Neural cell (in vitro differentiated cells): ENCODE measurements at regions not wholly inside any gene's neighbourhood (a gene's known extent, or its start where the extent isn't known, plus 50 kb on each side); places are given as distances from the start of the nearest gene placed in this dataset.

ENCODE experiments used
- H2AFZ ChIP-seq: fragments of 200-600, 300-800 bp; sonication (generic), shearing (Covaris generic); 2 replicates; pipeline ENCODE4 v1.6.0; 2014; ENCODE audit warnings: low read depth, mild to moderate bottlenecking, antibody characterized with exemption, low read length, moderate library complexity
- H3F3A ChIP-seq: fragments of 200-600 bp; shearing (Covaris generic); 2 replicates; pipeline ENCODE4 v1.6.1; 2016; ENCODE audit warnings: mild to moderate bottlenecking, moderate library complexity, mixed read lengths, antibody characterized with exemption, low read length; ENCODE audit not compliant: insufficient read depth, poor library complexity, severe bottlenecking
- H3K27ac ChIP-seq: fragments of 200-600, 300-800 bp; sonication (generic), shearing (Covaris generic); 2 replicates; pipeline ENCODE4 v1.5.1; 2014; ENCODE audit warnings: mild to moderate bottlenecking, low read length, moderate library complexity
- H3K27me3 ChIP-seq: fragments of 300-800, 200-600 bp; sonication (generic), shearing (Covaris generic); 2 replicates; pipeline ENCODE4 v1.6.0; 2014; ENCODE audit warnings: mild to moderate bottlenecking, low read depth, low read length, moderate library complexity; ENCODE audit not compliant: insufficient read depth
- H3K36me3 ChIP-seq: fragments of 300-800, 200-600 bp; sonication (generic), shearing (Covaris generic); 2 replicates; pipeline ENCODE4 v1.5.1; 2014; ENCODE audit warnings: mild to moderate bottlenecking, antibody characterized with exemption, low read length, moderate library complexity; ENCODE audit not compliant: insufficient read depth
- H3K4me2 ChIP-seq: fragments of 300-800, 200-600 bp; sonication (generic), shearing (Covaris generic); 2 replicates; pipeline ENCODE4 v1.6.0; 2014; ENCODE audit warnings: mild to moderate bottlenecking, low read length
- H3K4me3 ChIP-seq: fragments of 300-800, 200-600 bp; sonication (generic), shearing (Covaris generic); 2 replicates; pipeline ENCODE4 v1.5.1; 2014; ENCODE audit warnings: mild to moderate bottlenecking, low read length, moderate library complexity
- H3K79me2 ChIP-seq: fragments of 200-600 bp; shearing (Covaris generic); replicated peaks from 2 replicates; pipeline ENCODE4 v1.6.0; 2014; ENCODE audit warnings: mild to moderate bottlenecking, low read length, moderate library complexity; ENCODE audit not compliant: insufficient read depth
- H3K9ac ChIP-seq: fragments of 300-800, 200-600 bp; sonication (generic), shearing (Covaris generic); 2 replicates; pipeline ENCODE4 v1.6.1; 2016; ENCODE audit warnings: mild to moderate bottlenecking, low read length, mixed read lengths
- H3K9me2 ChIP-seq: fragments of 200-600 bp; shearing (Covaris generic); 2 replicates; pipeline ENCODE4 v1.6.1; 2016; ENCODE audit warnings: mild to moderate bottlenecking, low read length, mixed read lengths; ENCODE audit not compliant: insufficient read depth
- H3K9me3 ChIP-seq: fragments of 200-600, 300-800 bp; sonication (generic), shearing (Covaris generic); 2 replicates; pipeline ENCODE4 v1.6.1; 2016; ENCODE audit warnings: mild to moderate bottlenecking, mixed run types, low read length, moderate library complexity, mixed read lengths
- H4K20me1 ChIP-seq: fragments of 200-600 bp; shearing (Covaris generic); 2 replicates; pipeline ENCODE4 v1.6.1; 2016; ENCODE audit warnings: mild to moderate bottlenecking, mixed run types; ENCODE audit not compliant: insufficient read depth
- CTCF ChIP-seq: fragments of 450-650 bp; IDR thresholded peaks from 2 replicates; pipeline ENCODE4 v1.5.1; 2014; ENCODE audit warnings: antibody characterized with exemption, mild to moderate bottlenecking, moderate library complexity; ENCODE audit not compliant: poor library complexity, severe bottlenecking
- EP300 ChIP-seq: fragments of 450-650 bp; conservative IDR thresholded peaks from 2 replicates; pipeline ENCODE4 v1.6.1; 2014; ENCODE audit warnings: antibody characterized with exemption, mild to moderate bottlenecking, moderate library complexity; ENCODE audit not compliant: poor library complexity, severe bottlenecking
- EZH2 ChIP-seq: fragments of 200-600, 300-800 bp; shearing (Covaris generic), sonication (generic); IDR thresholded peaks from 2 replicates; pipeline ENCODE4 v1.6.1; 2014; ENCODE audit warnings: antibody characterized with exemption, low read length, borderline replicate concordance, mild to moderate bottlenecking; ENCODE audit not compliant: insufficient read depth, poor library complexity, severe bottlenecking
- MXI1 ChIP-seq: fragments of 450-650 bp; conservative IDR thresholded peaks from 2 replicates; pipeline ENCODE4 v1.6.1; 2014; ENCODE audit warnings: antibody characterized with exemption, mild to moderate bottlenecking; ENCODE audit not compliant: poor library complexity, severe bottlenecking
- POLR2AphosphoS5 ChIP-seq: IDR thresholded peaks from 2 replicates; pipeline ENCODE4 v1.6.1; 2012
- RAD21 ChIP-seq: fragments of 450-650 bp; conservative IDR thresholded peaks from 2 replicates; pipeline ENCODE4 v1.6.1; 2014; ENCODE audit warnings: antibody characterized with exemption, mild to moderate bottlenecking, moderate library complexity
- SMC3 ChIP-seq: fragments of 450-650 bp; conservative IDR thresholded peaks from 2 replicates; pipeline ENCODE4 v1.6.1; 2014; ENCODE audit warnings: antibody characterized with exemption, mild to moderate bottlenecking, moderate library complexity; ENCODE audit not compliant: poor library complexity
- TAF1 ChIP-seq: IDR thresholded peaks from 2 replicates; pipeline ENCODE4 v1.6.1; 2012; ENCODE audit warnings: low read depth
- TF ChIP-seq, protein P1 (sequence below): IDR thresholded peaks from 2 replicates; pipeline ENCODE4 v1.6.1; 2012; ENCODE audit warnings: borderline replicate concordance

GRCh38 chr2:3965953-3966352 is 262.6 kb downstream of the DCDC2C start:
- no peak overlapping the region for H3K27ac ChIP-seq
- no peaks in the 10 kb centered on the region for H3K79me2 ChIP-seq
- no peak overlapping the region for H3K4me3 ChIP-seq
- no peaks in the 10 kb centered on the region for H3K27me3 ChIP-seq
- H3K9me3 ChIP-seq: no peaks in the 10 kb centered on the region
- no peak overlapping the region for H3K4me2 ChIP-seq
- H3K9ac ChIP-seq: no peak overlapping the region
- H4K20me1 ChIP-seq: no peaks in the 10 kb centered on the region
- TF ChIP-seq SMC3 (no peak), EZH2 (no peak)
- H3K9me2 ChIP-seq: no peaks in the 10 kb centered on the region
- H2AFZ ChIP-seq: no peak overlapping the region
- no peaks in the 10 kb centered on the region for H3K36me3 ChIP-seq
- H3F3A ChIP-seq: no peaks in the 10 kb centered on the region

DNA sequence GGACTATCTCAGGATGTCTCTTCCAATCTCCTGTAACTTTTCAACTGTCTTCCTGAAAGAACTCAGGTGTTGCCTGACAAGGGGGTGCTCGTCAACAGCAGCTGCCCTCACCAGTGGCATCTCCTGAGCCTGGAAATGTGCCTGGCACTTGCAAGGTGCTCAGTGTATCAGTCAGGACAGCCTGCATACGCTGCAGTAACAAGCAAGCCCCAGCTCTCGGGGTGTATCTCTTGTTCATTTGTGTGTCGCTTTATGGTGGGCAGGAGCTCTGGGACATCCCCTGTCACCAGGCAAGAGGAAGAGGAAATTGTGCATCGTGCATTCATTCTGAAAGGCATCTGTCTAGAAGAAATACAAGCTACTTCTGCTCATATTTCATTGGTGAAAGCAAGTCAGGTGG is 263.1 kb downstream of the DCDC2C start:
- Histone ChIP-seq H3K9me3 (no peaks in the 10 kb centered on the region), H4K20me1 (no peaks in the 10 kb centered on the region), H3K9me2 (no peaks in the 10 kb centered on the region), H2AFZ (no peak overlapping the region), H3K4me3 (no peak overlapping the region), H3K9ac (no peak overlapping the region), H3K79me2 (no peaks in the 10 kb centered on the region), H3F3A (no peaks in the 10 kb centered on the region), H3K4me2 (no peak overlapping the region), H3K27me3 (no peaks in the 10 kb centered on the region), H3K36me3 (no peaks in the 10 kb centered on the region), H3K27ac (no peak overlapping the region)
- TF ChIP-seq POLR2AphosphoS5: no peak
- TF ChIP-seq CTCF: no peak
- TF ChIP-seq, protein P1, sequence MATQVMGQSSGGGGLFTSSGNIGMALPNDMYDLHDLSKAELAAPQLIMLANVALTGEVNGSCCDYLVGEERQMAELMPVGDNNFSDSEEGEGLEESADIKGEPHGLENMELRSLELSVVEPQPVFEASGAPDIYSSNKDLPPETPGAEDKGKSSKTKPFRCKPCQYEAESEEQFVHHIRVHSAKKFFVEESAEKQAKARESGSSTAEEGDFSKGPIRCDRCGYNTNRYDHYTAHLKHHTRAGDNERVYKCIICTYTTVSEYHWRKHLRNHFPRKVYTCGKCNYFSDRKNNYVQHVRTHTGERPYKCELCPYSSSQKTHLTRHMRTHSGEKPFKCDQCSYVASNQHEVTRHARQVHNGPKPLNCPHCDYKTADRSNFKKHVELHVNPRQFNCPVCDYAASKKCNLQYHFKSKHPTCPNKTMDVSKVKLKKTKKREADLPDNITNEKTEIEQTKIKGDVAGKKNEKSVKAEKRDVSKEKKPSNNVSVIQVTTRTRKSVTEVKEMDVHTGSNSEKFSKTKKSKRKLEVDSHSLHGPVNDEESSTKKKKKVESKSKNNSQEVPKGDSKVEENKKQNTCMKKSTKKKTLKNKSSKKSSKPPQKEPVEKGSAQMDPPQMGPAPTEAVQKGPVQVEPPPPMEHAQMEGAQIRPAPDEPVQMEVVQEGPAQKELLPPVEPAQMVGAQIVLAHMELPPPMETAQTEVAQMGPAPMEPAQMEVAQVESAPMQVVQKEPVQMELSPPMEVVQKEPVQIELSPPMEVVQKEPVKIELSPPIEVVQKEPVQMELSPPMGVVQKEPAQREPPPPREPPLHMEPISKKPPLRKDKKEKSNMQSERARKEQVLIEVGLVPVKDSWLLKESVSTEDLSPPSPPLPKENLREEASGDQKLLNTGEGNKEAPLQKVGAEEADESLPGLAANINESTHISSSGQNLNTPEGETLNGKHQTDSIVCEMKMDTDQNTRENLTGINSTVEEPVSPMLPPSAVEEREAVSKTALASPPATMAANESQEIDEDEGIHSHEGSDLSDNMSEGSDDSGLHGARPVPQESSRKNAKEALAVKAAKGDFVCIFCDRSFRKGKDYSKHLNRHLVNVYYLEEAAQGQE: no peak
- no peak for TF ChIP-seq EZH2
- TF ChIP-seq RAD21: no peak
- no peak for TF ChIP-seq TAF1
- TF ChIP-seq EP300: no peak

DNA sequence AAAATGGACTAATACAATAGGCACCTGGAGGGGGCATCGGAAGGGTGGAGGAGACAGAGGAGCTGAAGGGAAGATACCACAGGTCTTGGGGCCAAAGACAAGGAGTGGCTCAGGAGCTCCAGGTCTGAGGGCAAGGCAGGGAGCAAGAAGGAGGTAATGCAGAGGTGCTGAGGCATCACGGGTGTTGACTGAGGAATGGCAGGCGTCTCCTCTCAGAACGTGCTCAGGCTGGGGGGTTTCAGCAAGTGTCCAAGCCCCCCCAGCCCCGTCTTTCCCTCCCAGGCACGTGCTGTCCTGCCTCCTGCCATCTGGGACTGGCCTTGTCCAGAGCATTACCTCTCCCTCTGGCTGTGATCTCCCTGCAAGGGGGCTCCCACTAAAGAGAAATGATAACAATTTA is 265.4 kb downstream of the DCDC2C start:
- TF ChIP-seq, protein P1: no peak
- TF ChIP-seq POLR2AphosphoS5 (no peak), EZH2 (no peak), SMC3 (no peak), RAD21 (no peak), EP300 (no peak), MXI1 (no peak), CTCF (no peak), TAF1 (no peak)
- no peaks in the 10 kb centered on the region for H3K27me3 ChIP-seq
- no peak overlapping the region for H3K4me2 ChIP-seq
- no peaks in the 10 kb centered on the region for H3K36me3 ChIP-seq
- H3F3A ChIP-seq: no peaks in the 10 kb centered on the region
- no peak overlapping the region for H3K4me3 ChIP-seq
- no peaks in the 10 kb centered on the region for H4K20me1 ChIP-seq
- no peak overlapping the region for H3K27ac ChIP-seq
- H3K9me3 ChIP-seq: no peaks in the 10 kb centered on the region
- no peaks in the 10 kb centered on the region for H3K79me2 ChIP-seq
- H2AFZ ChIP-seq: no peak overlapping the region
- no peak overlapping the region for H3K9ac ChIP-seq
- no peaks in the 10 kb centered on the region for H3K9me2 ChIP-seq
